Activated CD4-positive, alpha-beta T cell treated with anti-CD3 and anti-CD28 coated beads for 36 hours (primary cell): ENCODE measurements at regions not wholly inside any gene's neighbourhood (a gene's known extent, or its start where the extent isn't known, plus 50 kb on each side); places are given as distances from the start of the nearest gene placed in this dataset.

ENCODE experiments used
- ATAC-seq: fragments of 200-7000 bp; cut with Tn5 transposase; one replicate; pipeline ENCODE4 v1.10.0; 2021; ENCODE audit warnings: mild to moderate bottlenecking, moderate library complexity
- CTCF ChIA-PET: fragments of 350-600 bp; sonication (Branson Sonifier 250); formaldehyde crosslinking; loops from one replicate; lab custom pipeline; 2021; ENCODE audit warnings: antibody characterized with exemption; lab: Charles Lee
- POLR2A ChIA-PET: fragments of 350-600 bp; sonication (Branson Sonifier 250); formaldehyde crosslinking; loops from one replicate; lab custom pipeline; 2021; ENCODE audit warnings: antibody characterized with exemption, inconsistent platforms; lab: Charles Lee
- DNase-seq: peaks from one replicate; pipeline ENCODE4 v3.0.0-alpha.2; 2020
- H3K27ac Mint-ChIP-seq: one replicate; pipeline ENCODE4 v1.8.0; 2021; ENCODE audit warnings: mixed read lengths
- H3K27me3 Mint-ChIP-seq: one replicate; pipeline ENCODE4 v1.8.0; 2021; ENCODE audit warnings: mixed read lengths
- H3K36me3 Mint-ChIP-seq: one replicate; pipeline ENCODE4 v1.8.0; 2021; ENCODE audit warnings: low read depth, mixed read lengths
- H3K4me1 Mint-ChIP-seq: one replicate; pipeline ENCODE4 v1.8.0; 2021; ENCODE audit warnings: mixed read lengths
- H3K4me3 Mint-ChIP-seq: one replicate; pipeline ENCODE4 v1.8.0; 2021; ENCODE audit warnings: mild to moderate bottlenecking, moderate library complexity, mixed read lengths
- H3K9me3 Mint-ChIP-seq: one replicate; pipeline ENCODE4 v1.8.0; 2021; ENCODE audit warnings: low read depth, mixed read lengths
- intact Hi-C, 2 experiments: fragments of 100-400 bp; cut with DNase I in 1 of 2; cut with micrococcal nuclease in 1 of 2; formaldehyde crosslinking; loops; one replicate each; pipeline versions ENCODE4 v1.14.2 to v1.15.1; 2022 to 2024; cut with DNase I, micrococcal nuclease

- H3K27ac Mint-ChIP-seq = no peak overlapping the region
- peaks cover 5% of the 10 kb centered on the region for H3K27me3 Mint-ChIP-seq
- H3K4me1 Mint-ChIP-seq = no peaks in the 10 kb centered on the region
- POLR2A ChIA-PET = no interaction called here
- intact Hi-C loops = no loop called here
- no peak overlapping the region for H3K4me3 Mint-ChIP-seq
- CTCF ChIA-PET = no interaction called here
- ATAC-seq (no peak), DNase-seq (no peak)
- H3K9me3 Mint-ChIP-seq = peaks cover 4% of the 10 kb centered on the region
- H3K36me3 Mint-ChIP-seq = no peaks in the 10 kb centered on the region
These were observed 195.3 kb upstream of the CTBP2 start for GRCh38 chr10:125355657-125356056.

- ATAC-seq (no peak), DNase-seq (no peak)
- POLR2A ChIA-PET = no interaction called here
- Mint-ChIP-seq H3K36me3 (no peaks in the 10 kb centered on the region), H3K4me1 (no peaks in the 10 kb centered on the region), H3K9me3 (no peaks in the 10 kb centered on the region), H3K27me3 (peaks cover 9% of the 10 kb centered on the region), H3K27ac (no peak overlapping the region), H3K4me3 (no peak overlapping the region)
- CTCF ChIA-PET = interaction anchor here (1.5 to 1.7 kb wide), 2 partner anchors 19 to 22 kb away, joined by 3 read pairs; no protein-coding TSS in a partner anchor
- intact Hi-C loops = no loop called here
These were observed 190.2 kb upstream of the CTBP2 start for GRCh38 chr10:125350519-125350918.

- Mint-ChIP-seq H3K27ac (no peak overlapping the region), H3K36me3 (no peaks in the 10 kb centered on the region), H3K4me3 (no peak overlapping the region), H3K4me1 (no peaks in the 10 kb centered on the region), H3K9me3 (no peaks in the 10 kb centered on the region), H3K27me3 (peaks cover 11% of the 10 kb centered on the region)
- CTCF ChIA-PET = no interaction called here
- intact Hi-C loops = no loop called here
- POLR2A ChIA-PET = no interaction called here
- ATAC-seq (no peak), DNase-seq (no peak)
These were observed 188.2 kb upstream of the CTBP2 start for GRCh38 chr10:125348536-125348935.

DNA sequence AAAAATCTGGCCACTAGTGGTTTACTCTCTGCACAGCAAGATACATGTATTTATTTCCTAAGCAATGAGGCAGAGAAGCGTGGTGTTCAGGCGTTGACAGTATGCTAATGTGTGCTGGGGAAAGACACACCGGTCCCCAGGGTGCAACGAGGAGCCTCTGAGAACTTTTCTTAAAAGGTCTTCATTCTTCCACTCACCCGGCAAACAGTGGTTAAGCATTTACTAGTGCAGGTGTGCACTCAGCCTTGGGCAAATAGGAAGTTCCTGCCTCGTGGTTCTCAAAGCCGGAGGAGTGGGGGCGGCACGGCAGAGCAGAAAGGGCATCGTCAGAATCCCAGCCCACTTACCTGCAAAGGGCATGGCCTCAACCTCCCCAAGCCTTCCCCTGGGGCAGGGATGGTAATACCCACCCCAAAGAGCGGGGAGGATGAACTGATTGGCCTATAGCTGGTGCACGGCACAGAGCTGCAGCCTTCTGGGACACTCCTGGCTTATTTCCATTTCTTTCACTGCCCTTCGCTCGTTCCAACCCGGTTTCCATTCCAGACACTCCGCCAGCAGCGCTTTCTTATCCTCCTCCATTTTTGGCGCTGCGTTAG is 184.3 kb upstream of the CTBP2 start:
- Mint-ChIP-seq H3K36me3 (no peaks in the 10 kb centered on the region), H3K9me3 (peaks cover 4% of the 10 kb centered on the region), H3K27me3 (peaks cover 9% of the 10 kb centered on the region), H3K4me3 (no peak overlapping the region), H3K27ac (no peak overlapping the region), H3K4me1 (no peaks in the 10 kb centered on the region)
- ATAC-seq (no peak), DNase-seq (no peak)
- intact Hi-C loops = no loop called here
- ChIA-PET CTCF (interaction anchor here (0.6 kb wide), 1 partner anchor 308 kb away, joined by 3 read pairs; no protein-coding TSS in a partner anchor), POLR2A (no interaction called here)

- ChIA-PET POLR2A (no interaction called here), CTCF (interaction anchor here (0.6 to 2.0 kb wide), 2 partner anchors 296 to 1087 kb away, joined by 3 to 6 read pairs; no protein-coding TSS in a partner anchor)
- ATAC-seq = no peak
- Mint-ChIP-seq H3K27ac (no peak overlapping the region), H3K4me1 (no peaks in the 10 kb centered on the region), H3K9me3 (peaks cover 4% of the 10 kb centered on the region), H3K27me3 (peaks cover 9% of the 10 kb centered on the region), H3K36me3 (no peaks in the 10 kb centered on the region), H3K4me3 (no peak overlapping the region)
- intact Hi-C loops = loop anchor here in 1 of 2 experiments (1.0 kb wide), 1 partner anchor 297 kb away; no protein-coding TSS in a partner anchor
- DNase-seq = no peak
These were observed 183.6 kb upstream of the CTBP2 start for GRCh38 chr10:125343983-125344382.

DNA sequence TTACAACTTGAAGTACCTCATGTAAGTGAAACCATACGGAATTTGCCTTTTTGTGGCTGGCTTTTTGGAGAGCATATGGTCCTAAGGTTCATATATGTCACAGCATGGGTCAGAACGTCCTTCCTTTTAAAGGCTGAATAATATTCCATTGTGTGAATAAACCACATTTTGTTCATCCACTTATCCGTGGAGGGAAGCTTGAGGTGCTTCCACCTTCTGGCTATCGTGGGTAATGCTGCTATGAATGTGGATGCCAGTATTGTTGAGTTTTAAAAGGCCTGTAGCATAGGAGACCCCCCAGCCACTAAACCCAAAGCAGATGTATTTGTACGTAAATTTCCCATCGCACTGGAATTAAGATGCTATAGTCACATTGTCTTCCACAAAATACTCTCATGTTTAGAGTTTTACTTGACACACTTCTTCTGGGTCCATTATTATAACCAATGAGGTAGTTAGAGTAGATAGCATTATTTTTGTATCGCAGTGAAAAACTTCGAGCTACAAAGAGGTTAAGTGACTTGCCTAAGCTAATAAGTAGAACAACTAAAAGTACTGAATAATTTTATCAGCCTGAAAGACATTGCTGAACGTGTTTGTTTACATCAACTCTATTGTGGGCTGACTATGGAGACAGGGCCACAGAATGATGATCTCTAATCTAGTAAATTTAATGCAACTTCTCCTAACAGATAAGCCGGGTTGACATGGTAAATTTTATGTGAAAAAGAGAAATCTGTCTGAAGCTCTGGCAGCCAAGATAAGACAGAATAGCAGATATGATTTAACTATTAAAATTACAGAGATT is 183.0 kb upstream of the CTBP2 start:
- intact Hi-C loops = loop anchor here in 1 of 2 experiments (1.0 kb wide), 1 partner anchor 296 kb away; no protein-coding TSS in a partner anchor
- ChIA-PET CTCF (interaction anchor here (0.6 to 2.0 kb wide), 2 partner anchors 295 to 1086 kb away, joined by 3 to 6 read pairs; no protein-coding TSS in a partner anchor), POLR2A (no interaction called here)

GRCh38 chr10:125341611-125342010 is 181.2 kb upstream of the CTBP2 start:
- DNase-seq = no peak
- POLR2A ChIA-PET = no interaction called here
- peaks cover 5% of the 10 kb centered on the region for H3K27me3 Mint-ChIP-seq
- H3K4me3 Mint-ChIP-seq = no peak overlapping the region
- intact Hi-C loops = loop anchor here in 1 of 2 experiments (1.0 kb wide), 1 partner anchor 293 kb away; no protein-coding TSS in a partner anchor
- H3K4me1 Mint-ChIP-seq = no peaks in the 10 kb centered on the region
- no peak for ATAC-seq
- H3K9me3 Mint-ChIP-seq = peaks cover 6% of the 10 kb centered on the region
- no peak overlapping the region for H3K27ac Mint-ChIP-seq
- CTCF ChIA-PET = no interaction called here
- no peaks in the 10 kb centered on the region for H3K36me3 Mint-ChIP-seq

More for the DNA sequence above, 183.0 kb upstream of the CTBP2 start:
- ATAC-seq = no peak
- Mint-ChIP-seq H3K36me3 (no peaks in the 10 kb centered on the region), H3K4me3 (no peak overlapping the region), H3K4me1 (no peaks in the 10 kb centered on the region), H3K27me3 (peaks cover 5% of the 10 kb centered on the region), H3K27ac (no peak overlapping the region), H3K9me3 (peaks cover 4% of the 10 kb centered on the region)
- peak; percentile 12 for DNase-seq

- Mint-ChIP-seq H3K4me3 (no peak overlapping the region), H3K9me3 (peaks cover 6% of the 10 kb centered on the region), H3K27ac (no peak overlapping the region), H3K36me3 (no peaks in the 10 kb centered on the region), H3K4me1 (no peaks in the 10 kb centered on the region), H3K27me3 (peaks cover 3% of the 10 kb centered on the region)
- ChIA-PET POLR2A (no interaction called here), CTCF (no interaction called here)
- intact Hi-C loops = no loop called here
- DNase-seq (no peak), ATAC-seq (no peak)
These were observed 180.5 kb upstream of the CTBP2 start for GRCh38 chr10:125340903-125341302.

DNA sequence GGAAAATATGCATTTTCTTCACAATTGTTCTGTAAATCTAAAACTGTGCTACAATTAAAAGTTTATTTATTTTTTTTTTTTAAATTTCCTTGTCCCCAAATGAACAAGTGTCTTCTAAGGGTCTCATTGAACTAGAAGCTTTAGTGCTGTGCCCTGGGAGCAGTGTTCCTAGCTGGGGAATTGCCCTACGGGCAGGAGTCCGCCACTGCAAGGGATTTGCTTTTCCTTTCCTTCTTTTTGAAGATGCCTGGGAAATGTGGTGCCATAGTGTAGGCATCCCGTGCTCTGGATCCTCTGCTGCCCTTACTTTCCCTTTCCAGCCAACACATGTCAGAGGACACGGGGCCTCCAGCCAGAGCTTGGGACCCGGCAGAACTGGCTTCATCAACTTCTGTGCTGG is 177.1 kb upstream of the CTBP2 start:
- H3K27ac Mint-ChIP-seq = no peak overlapping the region
- H3K36me3 Mint-ChIP-seq = no peaks in the 10 kb centered on the region
- no peak overlapping the region for H3K4me3 Mint-ChIP-seq
- peaks cover 6% of the 10 kb centered on the region for H3K9me3 Mint-ChIP-seq
- ChIA-PET POLR2A (no interaction called here), CTCF (no interaction called here)
- H3K4me1 Mint-ChIP-seq = no peaks in the 10 kb centered on the region
- intact Hi-C loops = no loop called here
- DNase-seq (no peak), ATAC-seq (no peak)
- no peaks in the 10 kb centered on the region for H3K27me3 Mint-ChIP-seq

GRCh38 chr10:125334545-125334944 is 174.2 kb upstream of the CTBP2 start:
- no peak overlapping the region for H3K4me3 Mint-ChIP-seq
- DNase-seq = no peak
- ATAC-seq = no peak
- no peaks in the 10 kb centered on the region for H3K27me3 Mint-ChIP-seq
- ChIA-PET CTCF (no interaction called here), POLR2A (interaction anchor here (0.6 kb wide), 1 partner anchor 269 kb away, joined by 3 read pairs; no protein-coding TSS in a partner anchor)
- no peaks in the 10 kb centered on the region for H3K4me1 Mint-ChIP-seq
- intact Hi-C loops = no loop called here
- H3K9me3 Mint-ChIP-seq = peaks cover 2% of the 10 kb centered on the region
- no peaks in the 10 kb centered on the region for H3K36me3 Mint-ChIP-seq
- no peak overlapping the region for H3K27ac Mint-ChIP-seq

DNA sequence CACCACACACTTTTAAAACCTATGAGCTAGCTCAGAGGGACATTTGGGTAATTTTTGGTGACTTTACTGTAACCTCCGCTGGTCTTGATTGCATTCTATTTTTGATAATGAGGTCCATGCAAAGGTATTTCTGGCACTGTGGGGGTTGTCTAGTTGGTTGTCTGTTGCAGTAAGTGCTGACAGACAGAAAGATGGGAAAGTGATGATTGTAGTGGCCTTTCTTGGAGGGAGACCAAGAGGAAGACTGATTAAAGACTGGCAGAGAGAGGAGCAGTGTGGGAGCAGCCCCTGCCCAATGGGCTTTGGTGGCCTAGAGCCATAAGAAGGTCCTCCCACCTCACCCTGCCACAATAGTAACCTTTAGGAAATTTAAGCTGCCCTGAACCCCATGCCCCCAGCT is 173.4 kb upstream of the CTBP2 start:
- H3K4me1 Mint-ChIP-seq = no peaks in the 10 kb centered on the region
- intact Hi-C loops = no loop called here
- H3K27me3 Mint-ChIP-seq = no peaks in the 10 kb centered on the region
- ATAC-seq (no peak), DNase-seq (no peak)
- ChIA-PET CTCF (no interaction called here), POLR2A (no interaction called here)
- H3K4me3 Mint-ChIP-seq = no peak overlapping the region
- H3K9me3 Mint-ChIP-seq = peaks cover 2% of the 10 kb centered on the region
- no peaks in the 10 kb centered on the region for H3K36me3 Mint-ChIP-seq
- H3K27ac Mint-ChIP-seq = no peak overlapping the region

DNA sequence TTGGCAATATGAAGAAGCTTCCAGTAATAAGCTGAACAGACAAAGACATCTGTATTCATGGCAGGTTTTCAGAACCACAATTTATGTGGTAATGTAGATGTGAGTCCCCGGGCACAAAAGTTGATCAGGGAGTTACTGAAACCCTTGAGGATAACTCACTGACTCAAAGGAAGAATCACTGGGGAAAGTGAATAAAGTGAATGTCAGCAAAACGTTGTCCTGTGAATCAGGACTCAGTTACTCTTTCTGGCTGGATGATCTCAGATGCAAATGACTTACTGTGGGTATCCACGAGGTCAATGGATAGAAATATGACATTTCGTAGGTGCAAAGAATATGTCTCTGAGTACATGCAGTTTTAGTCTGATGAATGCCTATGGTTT is 172.8 kb upstream of the CTBP2 start:
- Mint-ChIP-seq H3K27ac (no peak overlapping the region), H3K9me3 (peaks cover 2% of the 10 kb centered on the region), H3K27me3 (no peaks in the 10 kb centered on the region), H3K36me3 (no peaks in the 10 kb centered on the region), H3K4me1 (no peaks in the 10 kb centered on the region), H3K4me3 (no peak overlapping the region)
- DNase-seq (no peak), ATAC-seq (no peak)
- POLR2A ChIA-PET = no interaction called here
- intact Hi-C loops = no loop called here
- CTCF ChIA-PET = no interaction called here
